Psoas muscle (tissue), 7 donors: ENCODE measurements at regions not wholly inside any gene's neighbourhood (a gene's known extent, or its start where the extent isn't known, plus 50 kb on each side); places are given as distances from the start of the nearest gene placed in this dataset.

Source experiments
- ATAC-seq, 4 donors: fragments of 200-7000 bp; cut with Tn5 transposase; one replicate each; pipeline ENCODE4 v1.9.1; 2020; ENCODE audit warnings: moderate library complexity in 3 of 4, mild to moderate bottlenecking in 2 of 4
- DNase-seq, 2 donors: peaks; one replicate each; pipeline ENCODE4 v3.0.0-alpha.2; 2020
- H3K27ac ChIP-seq: fragments of 200-600 bp; one replicate; pipeline ENCODE4 v1.8.0; 2022
- H3K27me3 ChIP-seq, 3 donors: fragments of 200-600 bp in 1 of 3; one replicate each; pipeline versions ENCODE4 v1.6.1 to v1.8.0; 2013 to 2022; ENCODE audit warnings: low read length in 2 of 3, mild to moderate bottlenecking in 2 of 3, moderate library complexity in 1 of 3; ENCODE audit not compliant: insufficient read depth in 3 of 3
- H3K36me3 ChIP-seq, 2 donors: fragments of 200-600 bp in 1 of 2; one replicate each; pipeline versions ENCODE4 v1.6.1 to v1.8.0; 2013 to 2022; ENCODE audit warnings: low read depth in 1 of 2, mild to moderate bottlenecking in 1 of 2, moderate library complexity in 1 of 2; ENCODE audit not compliant: insufficient read depth in 1 of 2
- H3K4me1 ChIP-seq: fragments of 200-600 bp; one replicate; pipeline ENCODE4 v1.8.0; 2022
- H3K4me3 ChIP-seq: fragments of 200-600 bp; one replicate; pipeline ENCODE4 v1.8.0; 2022; ENCODE audit warnings: mild to moderate bottlenecking
- H3K9me3 ChIP-seq: fragments of 200-600 bp; one replicate; pipeline ENCODE4 v1.8.0; 2022
- WGBS, 3 donors: extraction: QIAGEN DNeasy Blood & Tissue Kit; methylation state at CpG; one replicate each; pipeline versions ENCODE4 v1.1.6 to v1.1.7; 2013; 5-methylcytosine and 5-hydroxymethylcytosine counted together
- intact Hi-C, 2 donors: fragments of 100-400 bp; cut with DNase I; formaldehyde crosslinking; loops; one replicate each; pipeline versions ENCODE4 v1.11.0 to v1.14.2; 2022
- TF ChIP-seq, protein P1 (sequence below): fragments of 200-600 bp; IDR thresholded peaks from one replicate; pipeline ENCODE4 v1.8.0; 2022; ENCODE audit warnings: antibody characterized with exemption
- donor health status: healthy with polysubstance abuse.
- donor health status: DM: no; HTN: no; CAD: no; lungs with moderate emphysema.
- donor health status: Bipolar disorder and iron deficiency.
- donor health status: healthy.
- donor health status: DM: yes; HTN: yes; CAD: no.
- donor health status: DM: no; HTN: no; CAD: no.
- donor health status: DM: yes; HTN: yes; CAD: no.

DNA sequence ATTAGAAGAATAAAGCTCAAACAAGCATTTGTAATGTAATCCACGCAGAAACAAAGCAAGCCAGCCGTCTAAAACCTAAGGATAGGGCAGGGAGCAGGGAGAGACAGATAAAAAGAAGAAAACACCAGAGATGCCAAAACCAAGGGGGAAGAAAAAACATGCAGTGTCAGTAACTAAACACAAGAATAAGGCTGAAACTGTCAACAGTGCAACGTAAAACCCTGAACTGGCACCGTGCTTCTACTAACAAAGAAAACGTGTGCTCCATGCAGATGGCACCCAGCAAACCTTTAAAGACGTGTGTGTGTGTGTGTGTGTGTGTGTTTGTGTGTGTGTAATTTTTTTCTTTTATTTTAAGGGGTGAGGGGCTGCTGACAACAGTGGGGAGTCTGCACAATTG lies 88.4 kb upstream of the TAB2 start:
- no peak for ATAC-seq
- Histone ChIP-seq H3K27me3 (no peaks in the 10 kb centered on the region), H3K4me3 (no peak overlapping the region), H3K27ac (no peak overlapping the region), H3K4me1 (peaks cover 7% of the 10 kb centered on the region), H3K36me3 (no peaks in the 10 kb centered on the region), H3K9me3 (no peaks in the 10 kb centered on the region)
- intact Hi-C loops = no loop called here
- WGBS, 3 donors = 68 to 89% (median 76%) methylated on average over 6 of the region's 6 CpGs
- no peak for DNase-seq
- TF ChIP-seq, protein P1, sequence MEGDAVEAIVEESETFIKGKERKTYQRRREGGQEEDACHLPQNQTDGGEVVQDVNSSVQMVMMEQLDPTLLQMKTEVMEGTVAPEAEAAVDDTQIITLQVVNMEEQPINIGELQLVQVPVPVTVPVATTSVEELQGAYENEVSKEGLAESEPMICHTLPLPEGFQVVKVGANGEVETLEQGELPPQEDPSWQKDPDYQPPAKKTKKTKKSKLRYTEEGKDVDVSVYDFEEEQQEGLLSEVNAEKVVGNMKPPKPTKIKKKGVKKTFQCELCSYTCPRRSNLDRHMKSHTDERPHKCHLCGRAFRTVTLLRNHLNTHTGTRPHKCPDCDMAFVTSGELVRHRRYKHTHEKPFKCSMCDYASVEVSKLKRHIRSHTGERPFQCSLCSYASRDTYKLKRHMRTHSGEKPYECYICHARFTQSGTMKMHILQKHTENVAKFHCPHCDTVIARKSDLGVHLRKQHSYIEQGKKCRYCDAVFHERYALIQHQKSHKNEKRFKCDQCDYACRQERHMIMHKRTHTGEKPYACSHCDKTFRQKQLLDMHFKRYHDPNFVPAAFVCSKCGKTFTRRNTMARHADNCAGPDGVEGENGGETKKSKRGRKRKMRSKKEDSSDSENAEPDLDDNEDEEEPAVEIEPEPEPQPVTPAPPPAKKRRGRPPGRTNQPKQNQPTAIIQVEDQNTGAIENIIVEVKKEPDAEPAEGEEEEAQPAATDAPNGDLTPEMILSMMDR = no peak

DNA sequence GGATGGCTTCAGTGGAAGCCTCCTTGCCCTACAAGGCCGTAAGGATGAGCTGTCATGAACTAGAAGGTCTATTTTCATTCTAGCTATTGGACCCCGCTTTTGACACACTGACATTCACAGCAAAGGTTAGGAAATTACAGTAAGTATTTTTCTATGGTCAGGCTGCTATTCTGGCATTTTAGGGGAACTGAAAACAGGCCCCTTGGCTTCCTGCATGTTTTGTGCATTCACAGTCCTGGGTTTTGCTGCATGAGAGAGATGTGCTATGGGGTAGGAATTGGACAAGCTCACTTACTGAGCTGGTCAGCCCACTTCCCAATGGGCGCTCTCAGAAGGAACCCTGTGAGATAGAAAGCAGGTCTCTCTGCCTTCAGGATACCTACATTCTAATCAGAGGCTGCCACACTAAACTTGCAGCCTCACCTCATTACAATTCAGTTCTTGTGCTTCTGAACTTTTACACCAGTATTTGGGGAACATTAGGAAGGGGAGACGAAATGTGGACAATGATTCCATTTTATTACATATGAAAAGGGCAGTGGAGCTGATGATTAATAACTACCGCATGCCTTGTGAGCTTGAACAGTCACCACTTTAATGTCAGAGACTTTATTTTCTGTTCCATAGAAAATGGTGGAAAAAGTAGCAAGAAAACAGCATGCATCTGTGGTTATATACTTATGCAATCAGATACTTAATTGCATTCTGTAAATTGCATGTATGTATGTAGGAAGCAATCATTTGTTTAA lies 86.6 kb upstream of the TAB2 start:
- no peaks in the 10 kb centered on the region for H3K36me3 ChIP-seq
- H3K4me3 ChIP-seq = no peak overlapping the region
- no peaks in the 10 kb centered on the region for H3K27me3 ChIP-seq
- TF ChIP-seq, protein P1 = no peak
- H3K27ac ChIP-seq = no peak overlapping the region
- 93 to 99% (median 94%) methylated on average over 5 of the region's 5 CpGs for WGBS, 3 donors
- ATAC-seq (no peak), DNase-seq (no peak)
- H3K4me1 ChIP-seq = no peaks in the 10 kb centered on the region
- H3K9me3 ChIP-seq = no peaks in the 10 kb centered on the region
- intact Hi-C loops = no loop called here

DNA sequence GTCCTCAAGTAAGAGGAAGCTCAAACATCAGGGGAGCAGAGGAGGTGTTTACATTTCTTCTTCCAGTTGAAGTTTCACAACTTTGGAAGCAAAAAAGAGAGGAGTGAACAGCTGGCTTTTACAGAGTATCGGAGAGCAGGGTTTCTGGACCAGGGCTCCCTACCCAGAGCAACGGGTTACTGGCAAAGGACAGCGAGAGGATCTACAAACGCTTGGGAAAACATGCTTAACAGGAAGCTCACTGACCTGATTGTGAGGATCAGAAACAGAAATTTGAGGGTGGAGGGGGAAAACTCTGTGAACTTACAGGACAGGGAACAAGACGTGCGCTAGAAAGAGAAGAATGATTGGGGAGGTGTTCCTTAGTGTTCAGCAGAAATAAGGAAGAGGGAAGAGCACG lies 85.7 kb upstream of the TAB2 start:
- Histone ChIP-seq H3K27ac (no peak overlapping the region), H3K4me1 (no peaks in the 10 kb centered on the region), H3K4me3 (no peak overlapping the region), H3K9me3 (no peaks in the 10 kb centered on the region), H3K27me3 (no peaks in the 10 kb centered on the region), H3K36me3 (no peaks in the 10 kb centered on the region)
- ATAC-seq (no peak), DNase-seq (no peak)
- TF ChIP-seq, protein P1 = no peak
- intact Hi-C loops = no loop called here
- WGBS, 3 donors = 58 to 65% (median 61%) methylated on average over 7 of the region's 7 CpGs

GRCh38 chr6:149233056-149233715 lies 84.3 kb upstream of the TAB2 start:
- 90 to 93% (median 93%) methylated on average over 7 of the region's 7 CpGs for WGBS, 3 donors
- ATAC-seq (no peak), DNase-seq (no peak)
- TF ChIP-seq, protein P1 = no peak
- intact Hi-C loops = no loop called here
- Histone ChIP-seq H3K36me3 (no peaks in the 10 kb centered on the region), H3K9me3 (no peaks in the 10 kb centered on the region), H3K27ac (no peak overlapping the region), H3K4me3 (no peak overlapping the region), H3K4me1 (no peaks in the 10 kb centered on the region), H3K27me3 (no peaks in the 10 kb centered on the region)
